ENCODE measurements at regions not wholly inside any gene's neighbourhood (a gene's known extent, or its start where the extent isn't known, plus 50 kb on each side); places are given as distances from the start of the nearest gene placed in this dataset.
"Not testable (repeated sequence)": the region's sequence is repeated elsewhere in the genome, so short reads cannot be mapped to it uniquely, and the experiment has no call there.

DNA sequence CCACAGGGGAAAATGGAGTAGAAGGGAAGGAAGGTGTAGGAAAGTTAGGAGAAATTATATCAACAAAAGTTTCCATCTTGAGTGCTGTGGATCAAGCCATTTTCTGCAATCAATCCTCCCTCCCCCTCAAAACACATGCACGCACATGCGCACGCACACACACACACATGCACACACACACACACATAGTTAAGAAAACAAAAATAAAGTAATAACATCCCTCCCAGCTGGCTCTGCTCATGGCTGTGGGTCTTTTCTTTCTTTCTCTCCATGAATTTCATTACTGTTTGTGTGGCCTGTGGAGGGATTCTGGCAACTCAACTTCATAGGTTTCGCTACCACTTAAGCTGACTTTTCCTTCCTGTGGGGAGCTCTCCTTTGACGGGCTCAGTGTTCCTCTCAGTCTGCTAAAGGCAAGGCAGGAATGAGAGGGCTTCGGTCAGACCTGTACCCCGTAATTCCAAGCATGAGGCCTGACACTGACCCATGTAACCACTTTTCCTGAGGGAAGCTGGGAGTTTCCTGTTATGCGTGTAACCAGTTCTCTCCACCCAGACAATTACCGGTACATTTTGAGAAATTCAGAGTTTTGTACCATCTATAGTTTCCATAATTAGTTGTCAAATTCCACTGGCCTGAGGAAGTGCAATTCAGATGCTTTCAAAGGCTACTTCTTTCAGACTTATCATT, 79.8 kb downstream of the ZNF92 start:
- Mint-ChIP-seq H3K4me1 (ENCODE audit: low read depth in 2 of 2) (peaks cover 15 to 20% of the 10 kb centered on the region in 2 donors), H3K27me3 (no peaks in the 10 kb centered on the region), H3K4me3 (no peak overlapping the region), H3K36me3 (ENCODE audit: insufficient read depth) (peaks cover 2% of the 10 kb centered on the region), H3K27ac (no peak overlapping the region), H3K9me3 (no peaks in the 10 kb centered on the region)
- no peak for ATAC-seq (replicated peaks)
- DNase-seq: no peak

DNA sequence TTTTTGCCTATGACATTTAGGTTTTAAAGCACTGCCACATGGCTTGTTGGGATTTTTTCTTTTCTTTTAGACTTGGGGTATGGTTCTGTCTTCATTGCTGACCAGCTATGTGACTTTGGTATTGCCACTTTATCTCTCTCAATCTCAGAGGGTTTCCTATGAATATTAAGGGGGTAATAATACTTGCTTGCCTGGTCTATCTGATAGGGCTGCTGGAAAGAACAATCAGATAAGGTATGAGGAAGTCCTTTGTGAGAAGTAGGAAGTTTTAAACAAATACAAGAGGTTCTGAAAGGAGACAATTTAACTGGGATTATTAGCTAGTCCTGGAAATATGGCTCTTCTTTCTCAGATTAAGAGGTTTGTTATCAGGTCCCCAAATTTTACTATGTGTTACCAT, 80.8 kb downstream of the ZNF92 start:
- ATAC-seq (replicated peaks) (no peak), DNase-seq (no peak)
- Mint-ChIP-seq H3K27me3 (no peaks in the 10 kb centered on the region), H3K36me3 (ENCODE audit: insufficient read depth) (no peaks in the 10 kb centered on the region), H3K9me3 (no peaks in the 10 kb centered on the region), H3K4me1 (ENCODE audit: low read depth in 2 of 2) (peaks cover 10 to 14% of the 10 kb centered on the region in 2 donors), H3K4me3 (no peak overlapping the region), H3K27ac (no peak overlapping the region)

DNA sequence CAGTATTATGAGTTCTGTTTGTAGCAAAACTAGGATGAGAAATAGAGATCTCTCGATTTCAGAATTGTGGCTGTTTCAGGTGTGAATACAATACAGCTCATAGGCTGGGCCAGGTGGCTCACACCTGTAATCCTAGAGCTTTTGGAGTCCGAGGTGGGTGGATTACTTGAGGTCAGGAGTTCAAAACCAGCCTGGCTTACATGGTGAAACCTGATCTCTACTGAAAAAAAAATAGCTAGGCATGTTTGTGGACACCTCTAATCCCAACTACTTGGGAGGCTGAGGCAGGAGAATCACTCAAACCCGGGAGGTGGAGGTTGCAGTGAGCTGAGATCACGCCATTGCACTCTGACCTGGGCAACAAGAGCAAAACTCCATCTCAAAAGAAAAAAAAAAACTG, 81.4 kb downstream of the ZNF92 start:
- not testable (repeated sequence) for H3K27me3 Mint-ChIP-seq; DNase-seq; H3K4me3 Mint-ChIP-seq; H3K36me3 Mint-ChIP-seq (ENCODE audit: insufficient read depth); H3K4me1 Mint-ChIP-seq (ENCODE audit: low read depth in 2 of 2); H3K9me3 Mint-ChIP-seq; ATAC-seq (replicated peaks); H3K27ac Mint-ChIP-seq

DNA sequence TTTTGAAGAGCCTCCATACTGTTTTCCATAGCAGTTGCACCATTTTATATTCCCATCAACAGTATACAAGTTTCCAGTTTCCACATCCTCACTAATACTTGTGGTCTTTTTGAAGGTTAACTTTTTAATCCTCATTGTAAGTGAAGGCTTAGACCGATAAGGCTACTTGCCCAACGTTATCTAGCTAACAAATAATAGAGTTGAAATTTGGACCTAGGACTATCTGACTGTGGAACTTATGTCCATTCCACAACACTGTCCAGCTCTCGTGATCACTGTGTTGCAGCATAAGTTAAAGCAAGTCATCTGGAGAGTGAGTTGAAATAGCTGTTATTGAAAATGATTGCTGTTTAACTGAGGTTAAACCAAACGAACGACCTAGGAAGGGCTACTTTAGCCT, 84.0 kb downstream of the ZNF92 start:
- no peak for DNase-seq
- Mint-ChIP-seq H3K4me3 (no peak overlapping the region), H3K4me1 (ENCODE audit: low read depth in 2 of 2) (peaks cover 6 to 11% of the 10 kb centered on the region in 2 donors), H3K9me3 (no peaks in the 10 kb centered on the region), H3K27me3 (no peaks in the 10 kb centered on the region), H3K36me3 (ENCODE audit: insufficient read depth) (no peaks in the 10 kb centered on the region), H3K27ac (no peak overlapping the region)
- no peak for ATAC-seq (replicated peaks)

DNA sequence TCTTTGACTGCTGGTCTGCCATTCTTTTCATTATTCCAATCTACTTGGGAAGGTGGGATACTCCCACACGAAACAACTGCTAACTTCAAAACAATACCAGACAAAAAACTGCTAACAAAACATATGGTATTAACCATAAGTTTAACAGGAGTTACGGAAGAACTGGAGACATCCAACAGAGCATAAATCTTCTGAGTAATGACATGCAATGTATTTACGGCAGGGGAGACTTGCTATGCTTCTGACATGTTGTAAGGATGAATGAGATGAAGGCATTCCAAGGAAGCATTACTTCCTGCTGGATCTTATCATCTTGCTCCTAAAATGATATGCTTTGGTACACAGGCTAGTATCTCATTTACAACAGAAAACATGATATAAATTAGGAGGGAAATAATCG, 85.8 kb downstream of the ZNF92 start:
- DNase-seq (no peak), ATAC-seq (replicated peaks) (no peak)
- no peaks in the 10 kb centered on the region for H3K36me3 Mint-ChIP-seq (ENCODE audit: insufficient read depth)
- H3K4me3 Mint-ChIP-seq: no peak overlapping the region
- peaks cover 8 to 14% of the 10 kb centered on the region in 2 donors for H3K4me1 Mint-ChIP-seq (ENCODE audit: low read depth in 2 of 2)
- no peaks in the 10 kb centered on the region for H3K27me3 Mint-ChIP-seq
- H3K9me3 Mint-ChIP-seq: no peaks in the 10 kb centered on the region
- no peak overlapping the region for H3K27ac Mint-ChIP-seq

DNA sequence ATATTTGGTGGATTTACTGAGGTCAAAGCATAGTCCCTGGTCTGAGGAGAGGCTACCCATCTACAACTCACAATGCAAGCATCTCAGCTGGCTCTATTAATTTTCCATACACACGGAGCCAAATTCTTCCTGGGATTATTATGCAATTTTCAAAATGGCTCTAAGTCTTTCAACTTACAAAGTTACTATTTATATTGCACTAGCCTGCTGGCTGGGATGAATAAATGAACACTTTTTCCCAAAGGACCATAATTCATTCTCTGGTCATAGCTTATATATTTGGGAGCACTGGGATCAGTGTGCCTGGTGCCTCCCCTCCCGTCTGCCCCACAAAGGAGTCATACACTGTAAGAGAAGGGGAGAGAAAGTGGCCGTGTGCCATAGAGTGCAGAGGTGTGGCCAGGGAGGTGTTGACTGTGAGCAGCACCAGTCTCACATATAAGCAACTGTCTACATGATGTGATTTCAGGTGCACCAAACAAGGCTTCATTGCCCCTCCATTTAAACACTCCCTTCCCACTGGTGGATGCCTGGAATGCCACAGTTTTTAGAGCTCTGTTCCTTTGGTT, 88.6 kb downstream of the ZNF92 start:
- Mint-ChIP-seq H3K27ac (peak overlapping the region; percentile 21 to 62), H3K27me3 (no peaks in the 10 kb centered on the region), H3K9me3 (peaks cover 2% of the 10 kb centered on the region in 2 donors), H3K4me3 (no peak overlapping the region), H3K4me1 (ENCODE audit: low read depth in 2 of 2) (peaks cover 6 to 12% of the 10 kb centered on the region in 2 donors), H3K36me3 (ENCODE audit: insufficient read depth) (no peaks in the 10 kb centered on the region)
- DNase-seq: no peak
- ATAC-seq (replicated peaks): no peak

DNA sequence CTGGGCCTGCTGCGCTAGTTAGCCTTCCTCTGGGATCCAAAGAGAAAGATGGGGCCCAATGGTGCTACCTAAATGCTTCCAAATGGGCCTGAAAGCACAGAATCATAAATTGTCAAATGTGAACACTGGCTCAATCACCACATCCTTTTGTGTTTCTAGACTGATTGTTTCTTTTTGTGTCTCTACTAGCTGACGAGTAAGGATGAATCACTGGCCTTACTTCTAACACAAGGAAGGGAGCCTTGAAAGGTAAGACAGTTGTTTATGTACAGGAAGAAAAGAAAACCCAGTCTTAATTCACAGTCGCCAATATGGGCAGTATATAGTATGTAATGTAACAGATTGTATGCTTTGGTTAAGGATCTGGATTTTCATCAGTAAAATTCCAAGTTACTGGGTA, 89.5 kb downstream of the ZNF92 start:
- peaks cover 10 to 12% of the 10 kb centered on the region in 2 donors for H3K4me1 Mint-ChIP-seq (ENCODE audit: low read depth in 2 of 2)
- peaks cover 4 to 11% of the 10 kb centered on the region in 2 donors for H3K9me3 Mint-ChIP-seq
- DNase-seq: no peak
- H3K36me3 Mint-ChIP-seq (ENCODE audit: insufficient read depth): no peaks in the 10 kb centered on the region
- no peak for ATAC-seq (replicated peaks)
- no peaks in the 10 kb centered on the region for H3K27me3 Mint-ChIP-seq
- H3K4me3 Mint-ChIP-seq: no peak overlapping the region
- H3K27ac Mint-ChIP-seq: peak overlapping the region; percentile 21 to 62

DNA sequence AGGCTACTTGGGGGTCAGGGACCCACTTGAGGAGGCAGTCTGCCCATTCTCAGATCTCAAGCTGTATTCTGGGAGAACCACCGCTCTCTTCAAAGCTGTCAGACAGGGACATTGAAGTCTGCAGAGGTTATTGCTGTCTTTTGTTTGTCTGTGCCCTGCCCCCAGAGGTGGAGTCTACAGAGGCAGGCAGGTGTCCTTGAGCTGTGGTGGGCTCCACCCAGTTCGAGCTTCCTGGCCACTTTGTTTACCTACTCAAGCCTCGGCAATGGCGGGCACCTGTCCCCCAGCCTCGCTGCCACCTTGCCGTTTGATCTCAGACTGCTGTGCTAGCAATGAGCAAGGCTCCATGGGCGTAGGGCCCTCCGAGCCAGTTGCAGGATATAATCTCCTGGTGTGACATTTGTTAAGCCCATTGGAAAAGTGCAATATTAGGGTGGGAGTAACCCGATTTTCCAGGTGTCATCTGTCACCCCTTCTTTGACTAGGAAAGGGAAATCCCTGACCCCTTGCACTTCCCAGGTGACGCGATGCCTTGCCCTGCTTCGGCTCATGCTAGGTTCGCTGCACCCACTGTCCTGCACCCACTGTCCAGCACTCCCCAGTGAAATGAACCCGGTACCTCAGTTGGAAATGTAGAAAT, 96.4 kb downstream of the ZNF92 start:
- DNase-seq; ATAC-seq (replicated peaks); H3K36me3 Mint-ChIP-seq (ENCODE audit: insufficient read depth); H3K4me3 Mint-ChIP-seq; H3K27me3 Mint-ChIP-seq; H3K27ac Mint-ChIP-seq: not testable (repeated sequence)
- H3K9me3 Mint-ChIP-seq: peaks cover 6 to 11% of the 10 kb centered on the region in 2 donors
- peaks cover 12 to 23% of the 10 kb centered on the region in 2 donors for H3K4me1 Mint-ChIP-seq (ENCODE audit: low read depth in 2 of 2)

DNA sequence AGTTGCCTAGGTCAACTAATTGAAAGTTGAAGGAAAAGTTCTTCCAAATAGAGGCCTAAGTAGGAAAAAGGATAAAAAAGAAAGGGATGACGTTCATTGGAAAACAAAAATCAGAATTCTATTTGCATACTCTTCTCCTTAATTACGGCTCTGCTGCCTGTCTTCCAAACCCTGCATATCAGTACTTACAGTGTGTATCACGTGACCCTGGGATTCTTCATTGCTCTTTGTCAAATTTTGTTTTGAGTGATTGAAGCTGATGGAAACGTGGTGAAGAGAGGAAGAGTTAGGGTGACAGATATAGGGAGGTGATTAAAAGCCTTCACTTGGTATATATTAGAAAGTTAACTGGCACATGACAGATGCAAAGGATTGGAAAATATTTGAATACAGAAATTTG, 97.9 kb downstream of the ZNF92 start:
- H3K27ac Mint-ChIP-seq: no peak overlapping the region
- H3K27me3 Mint-ChIP-seq: no peaks in the 10 kb centered on the region
- no peak overlapping the region for H3K4me3 Mint-ChIP-seq
- H3K9me3 Mint-ChIP-seq: peaks cover 8 to 15% of the 10 kb centered on the region in 2 donors
- no peak for ATAC-seq (replicated peaks)
- H3K36me3 Mint-ChIP-seq (ENCODE audit: insufficient read depth): peaks cover 4% of the 10 kb centered on the region
- no peak for DNase-seq
- peaks cover 27 to 35% of the 10 kb centered on the region in 2 donors for H3K4me1 Mint-ChIP-seq (ENCODE audit: low read depth in 2 of 2)

DNA sequence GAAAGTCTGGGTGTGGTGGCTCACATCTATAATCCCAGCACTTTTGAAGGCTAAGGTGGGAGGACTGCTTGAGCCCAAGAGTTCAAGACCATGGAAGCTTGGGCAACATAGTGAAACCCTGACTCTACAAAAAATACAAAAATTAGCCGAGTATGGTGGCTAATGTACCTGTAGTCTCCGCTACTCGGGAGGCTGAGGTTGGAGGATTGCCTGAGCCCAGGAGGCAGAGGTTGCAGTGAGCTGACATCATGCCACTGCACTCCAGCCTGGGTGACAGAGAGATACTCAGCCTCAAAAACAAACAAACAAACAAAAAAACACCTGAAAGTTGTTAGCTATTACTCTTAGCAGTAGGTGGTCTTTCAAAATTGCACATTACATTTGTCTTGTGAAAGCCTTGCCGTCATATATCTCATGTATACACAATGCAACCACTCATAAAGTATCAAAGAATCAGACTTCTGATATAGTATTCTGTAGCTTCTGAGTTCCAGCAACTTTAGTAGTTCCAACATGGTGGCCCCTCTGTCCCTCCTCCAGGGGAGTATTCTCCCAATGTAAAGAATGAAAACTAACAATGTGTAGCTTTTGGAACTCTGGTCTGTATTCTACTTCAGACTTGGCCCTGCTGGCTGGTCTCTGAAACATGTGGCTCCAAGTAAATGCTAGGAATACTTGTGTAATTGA, 101.5 kb downstream of the ZNF92 start:
- peak; percentile 44 for ATAC-seq (replicated peaks)
- DNase-seq: no peak
- Mint-ChIP-seq H3K27ac (peak overlapping the region; percentile 89 to 92), H3K9me3 (peaks cover 17 to 24% of the 10 kb centered on the region in 2 donors), H3K27me3 (no peaks in the 10 kb centered on the region), H3K4me1 (ENCODE audit: low read depth in 2 of 2) (peaks cover 48 to 56% of the 10 kb centered on the region in 2 donors), H3K4me3 (peak overlapping the region; percentile 78 to 81), H3K36me3 (ENCODE audit: insufficient read depth) (peaks cover 7% of the 10 kb centered on the region)

DNA sequence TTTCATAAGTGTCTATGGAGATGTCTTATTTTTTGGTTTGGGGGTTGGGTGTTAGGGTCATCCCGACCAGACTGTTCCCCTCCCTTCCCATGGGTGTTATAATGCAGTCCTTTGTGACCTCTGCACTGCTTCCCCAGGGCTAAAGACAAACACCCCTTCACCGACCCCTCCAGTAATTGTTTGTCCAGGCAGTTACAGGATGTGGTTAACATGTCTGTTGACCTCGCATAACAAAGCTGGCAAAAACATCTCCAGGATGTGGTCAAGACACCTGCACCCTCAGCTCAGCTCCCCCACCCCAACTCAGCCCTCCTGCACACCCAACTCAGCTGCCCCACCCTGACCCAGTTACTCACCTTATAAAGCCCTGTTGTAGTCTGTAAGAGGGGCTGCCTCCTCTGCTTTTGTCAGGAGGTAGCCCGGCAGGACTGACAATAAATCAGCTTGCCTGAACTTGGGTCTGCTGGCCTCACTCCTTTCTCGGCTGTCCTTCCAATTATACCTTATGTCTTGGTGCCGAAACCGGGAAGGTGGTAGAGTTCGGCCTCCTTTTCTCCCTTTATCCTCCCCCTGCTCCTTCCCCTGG, 102.2 kb downstream of the ZNF92 start:
- H3K4me1 Mint-ChIP-seq (ENCODE audit: low read depth in 2 of 2): peaks cover 52 to 57% of the 10 kb centered on the region in 2 donors
- DNase-seq (peak; percentile 29 to 40 (median 32)), ATAC-seq (replicated peaks) (peak; percentile 89)
- H3K9me3 Mint-ChIP-seq: peaks cover 17 to 24% of the 10 kb centered on the region in 2 donors
- H3K36me3 Mint-ChIP-seq (ENCODE audit: insufficient read depth): peaks cover 7% of the 10 kb centered on the region
- peak overlapping the region; percentile 89 to 92 for H3K27ac Mint-ChIP-seq
- no peaks in the 10 kb centered on the region for H3K27me3 Mint-ChIP-seq
- H3K4me3 Mint-ChIP-seq: peak overlapping the region; percentile 78 to 81

DNA sequence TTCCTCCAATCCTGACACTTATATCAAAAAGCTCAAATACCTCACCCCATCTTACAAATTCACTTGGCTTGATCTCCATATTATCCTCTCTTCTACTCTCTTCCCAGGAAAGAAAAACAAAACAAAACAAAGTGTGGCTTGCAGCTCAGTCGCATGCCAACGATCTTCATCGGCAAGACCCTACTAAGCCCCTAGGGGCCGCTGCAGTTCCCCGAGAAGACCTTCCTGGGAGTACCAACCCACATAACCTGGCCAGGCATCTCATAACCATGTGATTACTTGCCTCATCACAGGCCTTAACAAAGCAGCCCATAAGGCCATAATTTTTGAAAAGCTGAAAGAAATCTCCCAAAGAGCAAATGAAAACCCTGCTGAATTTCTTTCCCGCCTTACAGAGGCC, 103.7 kb downstream of the ZNF92 start:
- Mint-ChIP-seq H3K36me3 (ENCODE audit: insufficient read depth) (peaks cover 7% of the 10 kb centered on the region), H3K4me3 (peak overlapping the region; percentile 78 to 81), H3K27me3 (no peaks in the 10 kb centered on the region), H3K27ac (peak overlapping the region; percentile 89 to 92), H3K4me1 (ENCODE audit: low read depth in 2 of 2) (peaks cover 52 to 57% of the 10 kb centered on the region in 2 donors), H3K9me3 (peaks cover 17 to 27% of the 10 kb centered on the region in 2 donors)
- ATAC-seq (replicated peaks): no peak
- no peak for DNase-seq

DNA sequence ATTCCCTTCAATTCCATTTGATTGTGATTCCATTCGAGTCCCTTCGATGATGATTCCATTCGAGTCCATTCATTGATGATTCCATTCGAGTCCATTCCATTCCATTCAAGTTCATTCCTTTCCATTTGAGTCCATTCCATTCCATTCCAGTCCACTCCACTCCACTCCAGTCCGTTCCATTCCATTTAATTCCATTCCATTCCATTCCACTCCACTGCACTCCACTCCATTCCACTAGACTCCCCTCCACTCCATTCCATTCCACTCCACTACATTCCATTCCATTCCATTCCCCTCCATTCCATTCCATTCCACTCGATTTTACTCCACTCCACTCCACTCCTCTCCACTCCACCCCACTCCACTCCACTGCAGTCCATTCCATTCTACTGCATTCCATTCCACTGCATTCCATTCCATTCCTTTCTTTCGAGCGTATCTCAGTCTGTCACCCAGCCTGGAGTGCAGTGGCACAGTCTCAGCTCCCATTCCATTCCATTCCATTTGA, 115.7 kb downstream of the ZNF92 start:
- no peak overlapping the region for H3K27ac Mint-ChIP-seq
- no peak for ATAC-seq (replicated peaks)
- no peak overlapping the region for H3K4me3 Mint-ChIP-seq
- peaks cover 7 to 15% of the 10 kb centered on the region in 2 donors for H3K27me3 Mint-ChIP-seq
- H3K9me3 Mint-ChIP-seq: peaks cover 10 to 24% of the 10 kb centered on the region in 2 donors
- H3K36me3 Mint-ChIP-seq (ENCODE audit: insufficient read depth): no peaks in the 10 kb centered on the region
- no peak for DNase-seq
- H3K4me1 Mint-ChIP-seq (ENCODE audit: low read depth in 2 of 2): no peaks in the 10 kb centered on the region

All from effector memory CD8-positive, alpha-beta T cell (primary cell).